Muscle of back (tissue), 3 donors: ENCODE measurements at regions not wholly inside any gene's neighbourhood (a gene's known extent, or its start where the extent isn't known, plus 50 kb on each side); places are given as distances from the start of the nearest gene placed in this dataset.
A peak's percentile ranks its signal among the peaks of the same experiment; 100 is the strongest.

Source experiments
- DNase-seq, 3 donors: peaks; one replicate each; pipeline versions ENCODE4 v3.0.0 to v3.0.0-alpha.2; 2013

GRCh38 chr4:135605076-135605475 is 1403.5 kb upstream of the PABPC4L start:
- DNase-seq, result no peak

DNA sequence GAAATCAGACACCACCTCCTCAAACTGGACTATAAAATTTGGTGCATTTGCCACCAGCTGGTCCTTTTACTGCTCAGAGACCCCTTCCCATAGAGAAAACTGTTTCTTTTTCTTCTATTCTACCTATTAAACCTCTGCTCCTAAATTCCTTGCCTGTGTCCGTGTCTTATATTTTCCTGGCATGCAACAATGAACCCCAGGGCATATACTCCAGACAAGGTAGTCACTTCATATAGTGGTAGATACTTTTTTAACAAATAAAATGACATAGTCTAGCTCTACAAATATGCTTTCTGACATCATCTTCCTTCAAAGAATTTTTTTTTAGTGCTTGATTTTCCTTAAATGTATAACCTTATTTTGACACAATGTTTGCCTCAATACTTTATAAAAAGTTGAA is 1402.9 kb upstream of the PABPC4L start:
- no peak for DNase-seq

DNA sequence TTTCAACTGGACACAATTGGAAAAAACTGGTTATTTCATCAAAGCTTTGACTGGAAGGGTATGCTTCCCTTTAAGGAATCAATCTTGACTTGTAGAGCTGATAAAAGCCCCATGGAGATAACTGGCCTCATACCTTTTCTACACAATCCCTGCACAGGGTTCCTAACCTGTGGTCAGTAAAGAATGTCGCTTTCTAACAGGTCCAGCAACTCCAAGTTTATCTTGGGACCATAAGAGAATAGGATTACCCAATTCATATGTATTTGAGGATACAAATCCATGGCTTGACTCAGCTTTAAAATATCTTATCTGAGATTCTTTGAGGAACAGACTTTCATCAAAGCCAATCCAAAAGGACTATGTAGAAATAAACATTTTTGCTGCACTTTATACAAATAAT is 1399.8 kb upstream of the PABPC4L start:
- no peak for DNase-seq

GRCh38 chr4:135598151-135598550 is 1396.6 kb upstream of the PABPC4L start:
- no peak for DNase-seq

DNA sequence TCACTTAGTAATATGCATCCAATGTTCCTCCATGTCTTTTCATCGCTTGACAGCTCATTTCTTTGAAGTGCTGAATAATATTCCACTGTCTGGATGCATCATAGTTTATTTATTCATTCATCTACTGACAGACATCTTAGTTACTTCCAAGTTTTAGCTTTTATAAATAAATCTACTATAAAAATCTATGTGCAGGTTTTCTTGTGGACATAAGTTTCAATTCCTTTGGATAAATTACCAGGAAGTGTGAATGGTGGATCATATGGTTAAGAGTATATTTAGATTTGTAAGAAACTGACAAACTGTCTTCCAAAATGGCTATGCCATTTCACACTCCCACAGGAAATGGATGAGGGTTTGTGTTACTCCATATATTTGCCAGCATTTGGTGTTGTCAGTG is 1392.9 kb upstream of the PABPC4L start:
- no peak for DNase-seq

- no peak for DNase-seq
Measured at GRCh38 chr4:135575041-135575440, 1373.5 kb upstream of the PABPC4L start.

- no peak for DNase-seq
Measured at GRCh38 chr4:135573251-135573650, 1371.7 kb upstream of the PABPC4L start.

GRCh38 chr4:135564090-135564489 is 1362.5 kb upstream of the PABPC4L start:
- DNase-seq, result no peak

DNA sequence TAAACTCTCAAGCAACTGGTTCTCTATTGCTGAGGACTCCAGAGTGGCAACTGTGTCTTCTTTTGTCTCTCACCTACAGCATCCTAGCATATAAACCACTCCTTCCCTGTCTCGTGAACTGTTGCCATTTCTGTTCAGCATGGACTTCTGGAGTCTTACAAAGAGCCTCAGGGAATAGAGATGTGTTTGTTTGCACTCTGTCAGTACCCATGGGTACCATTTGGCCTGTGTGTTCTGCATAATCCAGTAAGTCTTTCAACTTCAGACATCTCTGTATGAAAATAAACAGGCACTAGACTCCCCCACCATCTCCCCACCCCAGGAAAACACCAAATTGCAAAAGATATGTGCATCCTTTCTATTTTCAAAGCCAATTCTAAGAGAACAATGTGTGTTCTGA is 1351.6 kb upstream of the PABPC4L start:
- DNase-seq, result peak in 1 of 3 donors; percentile 0

DNA sequence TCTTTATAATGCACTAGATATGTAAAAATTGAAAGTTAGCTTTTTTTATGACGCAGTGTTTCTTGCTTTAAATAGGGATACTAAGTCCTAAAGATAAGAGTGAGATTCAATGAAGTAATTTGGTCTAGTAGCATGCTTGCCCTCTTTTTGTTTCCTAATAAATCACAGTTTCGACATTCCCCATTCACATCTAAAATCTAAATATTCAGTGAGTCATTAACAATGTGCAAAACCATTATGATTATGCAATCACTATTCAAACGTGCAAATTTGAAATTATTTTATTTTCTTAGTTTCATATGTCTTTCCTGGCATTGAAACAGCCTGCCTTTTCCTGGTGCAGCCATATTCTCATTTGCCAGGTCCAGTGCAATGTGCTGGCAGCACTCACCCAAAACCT is 1350.5 kb upstream of the PABPC4L start:
- no peak for DNase-seq

DNA sequence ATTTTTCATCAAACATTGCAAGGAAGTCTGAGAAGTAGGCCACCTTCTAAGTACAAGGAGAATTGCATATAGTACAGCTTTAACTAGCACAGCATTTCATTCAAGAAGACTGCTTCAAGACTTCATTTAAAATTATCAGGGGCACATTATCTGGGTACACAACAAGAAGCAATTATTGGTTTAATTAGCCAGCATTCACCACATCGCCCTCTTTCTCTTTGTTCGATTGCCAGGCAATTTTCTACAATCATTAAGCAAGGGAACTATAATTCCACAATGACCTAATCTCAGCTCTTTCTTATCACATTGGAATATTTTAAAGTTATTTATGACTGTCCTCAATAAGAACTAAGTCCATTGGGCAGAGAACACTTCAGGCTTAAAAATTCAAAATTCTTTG is 1347.1 kb upstream of the PABPC4L start:
- no peak for DNase-seq

DNA sequence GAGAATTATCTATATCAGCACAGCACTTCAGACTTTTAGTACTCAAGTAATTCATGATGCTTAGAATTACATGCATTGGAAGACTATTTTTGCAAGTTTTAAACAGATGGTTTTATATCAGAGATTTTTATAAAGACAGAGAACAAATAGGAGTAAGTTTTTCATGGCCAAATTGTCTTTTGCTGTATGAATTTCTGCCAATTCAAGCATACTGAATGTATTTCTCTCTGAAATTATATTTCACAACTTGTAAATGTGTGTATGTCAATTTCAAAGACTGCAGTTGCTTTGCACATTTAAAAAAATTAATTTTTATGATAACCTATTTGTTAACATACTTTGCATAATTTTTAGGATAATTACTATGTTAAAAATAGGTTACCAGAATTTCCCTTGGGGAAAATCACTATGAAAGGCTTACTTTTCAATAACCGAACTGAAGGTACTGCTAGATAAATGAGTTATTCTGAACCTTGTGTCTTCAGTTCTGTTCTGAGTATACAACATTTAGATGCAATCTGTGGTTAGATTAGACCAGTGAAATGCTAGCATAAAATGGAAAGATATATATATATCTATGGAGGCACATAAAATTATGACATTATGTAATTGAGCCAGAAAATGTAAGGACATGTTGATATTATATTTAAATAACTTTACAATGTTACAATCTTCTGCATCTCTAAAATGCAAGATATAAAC is 1344.2 kb upstream of the PABPC4L start:
- no peak for DNase-seq

- DNase-seq, result no peak
Measured at GRCh38 chr4:135538698-135539097, 1337.1 kb upstream of the PABPC4L start.

- no peak for DNase-seq
Measured at GRCh38 chr4:135533053-135533452, 1331.5 kb upstream of the PABPC4L start.

- no peak for DNase-seq
Measured at GRCh38 chr4:135532132-135532531, 1330.5 kb upstream of the PABPC4L start.

DNA sequence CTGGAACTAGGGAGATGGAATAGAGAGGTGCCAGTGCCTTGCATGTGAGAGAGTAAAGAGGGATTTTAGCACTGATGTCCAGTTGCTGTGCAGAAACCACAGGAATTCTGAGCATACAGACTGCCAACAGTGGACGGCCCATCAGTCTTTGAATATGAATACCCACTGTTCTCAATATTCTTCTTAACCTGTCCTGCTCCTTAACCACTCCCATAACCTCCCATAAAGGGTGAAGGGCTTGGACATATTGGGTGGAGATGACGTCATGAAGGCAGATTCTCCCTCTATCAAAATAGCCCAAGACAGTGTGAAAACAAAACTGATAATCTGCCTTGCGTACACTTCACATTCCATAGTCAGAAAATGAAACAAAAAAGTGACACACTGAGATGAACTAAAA is 1313.7 kb upstream of the PABPC4L start:
- DNase-seq, result peak in 1 of 3 donors; percentile 1

DNA sequence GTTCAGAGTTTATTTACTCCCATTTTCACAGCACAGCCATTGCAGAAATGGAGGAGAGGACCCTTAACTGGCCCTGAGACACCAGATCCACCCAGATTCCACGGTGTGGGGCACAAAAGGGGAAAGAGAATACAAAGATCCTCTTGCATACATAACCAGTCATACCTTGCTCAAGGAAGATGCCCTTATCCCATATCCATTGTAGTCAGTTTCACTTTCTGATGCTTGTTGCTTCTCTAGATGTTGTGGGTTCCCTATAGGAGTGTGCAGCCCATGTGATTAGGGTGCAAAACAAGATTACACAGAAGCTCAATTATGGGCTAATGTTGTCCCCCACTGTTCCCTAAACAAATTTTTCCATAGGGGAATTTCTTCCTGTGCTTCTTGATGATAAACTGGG is 1309.0 kb upstream of the PABPC4L start:
- no peak for DNase-seq

- peak in 1 of 3 donors; percentile 16 for DNase-seq
Measured at GRCh38 chr4:135508006-135508714, 1306.6 kb upstream of the PABPC4L start.

GRCh38 chr4:135497563-135498152 is 1296.1 kb upstream of the PABPC4L start:
- DNase-seq, result no peak

DNA sequence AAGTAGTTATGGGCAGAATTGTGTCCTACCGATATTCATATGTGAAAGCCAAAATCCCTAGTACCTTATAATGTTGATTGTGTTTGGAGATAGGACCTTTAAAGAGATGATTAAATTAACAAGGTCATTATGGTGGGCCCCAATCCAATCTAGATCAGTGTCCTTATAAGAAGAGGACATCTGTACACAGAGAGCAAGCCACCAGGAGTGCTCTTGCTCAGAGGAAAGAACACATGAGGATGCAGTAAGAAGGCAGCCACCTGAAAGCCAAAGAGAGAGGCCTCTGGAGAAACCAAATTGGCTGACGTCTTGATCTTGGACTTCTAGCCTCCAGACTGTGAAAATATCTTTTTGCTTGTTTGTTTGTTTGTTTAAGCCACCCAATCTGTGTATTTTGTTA is 1290.8 kb upstream of the PABPC4L start:
- DNase-seq, result no peak

DNA sequence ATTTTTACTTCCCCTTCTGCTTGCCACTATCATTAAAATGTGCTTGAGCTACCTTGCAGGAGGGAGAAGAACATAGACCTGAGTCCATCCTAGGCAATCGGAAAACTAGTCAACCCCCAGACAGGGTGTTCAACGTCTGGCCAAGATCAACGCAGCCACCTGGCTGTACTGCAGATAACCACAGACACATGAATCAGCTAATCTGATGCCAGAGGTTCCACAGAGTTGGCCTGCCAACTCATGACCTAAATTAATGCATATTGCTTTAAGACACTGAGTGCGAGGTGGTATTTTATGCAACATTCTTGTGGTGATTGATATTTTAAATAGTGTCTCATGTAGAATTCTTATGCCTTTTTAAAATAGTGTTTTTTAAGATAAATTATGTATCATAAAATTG is 1283.8 kb upstream of the PABPC4L start:
- DNase-seq, result no peak

GRCh38 chr4:135476272-135476671 is 1274.7 kb upstream of the PABPC4L start:
- DNase-seq, result no peak

DNA sequence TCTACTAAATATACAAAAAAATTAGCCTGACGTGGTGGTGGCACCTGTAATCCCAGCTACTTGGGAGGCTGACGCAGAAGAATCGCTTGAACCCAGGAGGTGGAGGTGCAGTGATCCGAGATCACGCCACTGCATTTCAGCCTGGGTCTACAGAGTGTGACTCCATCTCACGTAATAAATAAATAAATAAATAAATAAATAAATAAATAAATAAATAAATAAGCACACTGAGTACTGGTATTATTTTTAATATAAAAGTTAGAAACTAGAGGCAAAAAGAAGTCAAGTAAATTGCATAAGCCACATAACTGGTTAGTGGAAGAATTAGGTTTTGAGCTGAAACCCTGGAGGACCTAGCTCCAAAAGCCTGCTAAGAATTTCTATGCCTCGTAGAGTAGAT is 1262.7 kb upstream of the PABPC4L start:
- no peak for DNase-seq
